PC-3 (cell line): ENCODE measurements at regions not wholly inside any gene's neighbourhood (a gene's known extent, or its start where the extent isn't known, plus 50 kb on each side); places are given as distances from the start of the nearest gene placed in this dataset.

Source experiments
- ATAC-seq: fragments of 200-7000 bp; cut with Tn5 transposase; 2 replicates; pipeline ENCODE4 v1.9.1; 2020; ENCODE audit warnings: mild to moderate bottlenecking, moderate library complexity
- BruUV-seq: library from RNA; stranded (reverse); fragments of 400-500 nt; replicated peaks from 2 replicates; lab custom pipeline; 2021; lab: Mats Ljungman, UMichigan
- CTCF ChIA-PET: fragments of 300-600 bp; sonication (Branson Sonifier 250); formaldehyde crosslinking; loops from one replicate; lab custom pipeline; 2022; ENCODE audit warnings: antibody characterized with exemption; lab: Charles Lee
- POLR2A ChIA-PET: fragments of 300-600 bp; sonication (Branson Sonifier 250); formaldehyde crosslinking; loops from one replicate; lab custom pipeline; 2022; ENCODE audit warnings: antibody characterized with exemption; ENCODE audit not compliant: unreplicated experiment; lab: Charles Lee
- DNase-seq: peaks from one replicate; pipeline ENCODE4 v3.0.0-alpha.2; 2015
- H2AFZ ChIP-seq: fragments of 300-600 bp; sonication (generic); 2 replicates; pipeline ENCODE4 v1.6.0; 2016; ENCODE audit warnings: antibody characterized with exemption, low read length
- H3F3A ChIP-seq: fragments of 300-600 bp; sonication (generic); one replicate; pipeline ENCODE4 v1.6.0; 2017; ENCODE audit warnings: antibody characterized with exemption, low read length, control low read depth, mild to moderate bottlenecking; ENCODE audit not compliant: unreplicated experiment
- H3K27ac ChIP-seq: fragments of 300-600 bp; sonication (generic); 2 replicates; pipeline ENCODE4 v1.5.1; 2016; ENCODE audit warnings: mild to moderate bottlenecking, low read length
- H3K27me3 ChIP-seq: fragments of 300-600 bp; sonication (generic); 2 replicates; pipeline ENCODE4 v1.6.1; 2016; ENCODE audit warnings: low read length, mixed read lengths
- H3K36me3 ChIP-seq: fragments of 300-600 bp; sonication (generic); 2 replicates; pipeline ENCODE4 v1.6.1; 2016; ENCODE audit warnings: low read depth, mixed run types, low read length, mixed read lengths
- H3K4me1 ChIP-seq: fragments of 300-600 bp; sonication (generic); 2 replicates; pipeline ENCODE4 v1.5.1; 2016; ENCODE audit warnings: low read length; ENCODE audit not compliant: insufficient read depth
- H3K4me2 ChIP-seq: fragments of 300-600 bp; sonication (generic); 2 replicates; pipeline ENCODE4 v1.6.0; 2016; ENCODE audit warnings: low read length
- H3K4me3 ChIP-seq: fragments of 300-600 bp; sonication (generic); 2 replicates; pipeline ENCODE4 v1.5.1; 2016; ENCODE audit warnings: mild to moderate bottlenecking, low read length, mixed read lengths
- H3K79me2 ChIP-seq: fragments of 300-600 bp; sonication (generic); 2 replicates; pipeline ENCODE4 v1.6.1; 2017; ENCODE audit warnings: low read length, mixed read lengths
- H3K9ac ChIP-seq: fragments of 300-600 bp; sonication (generic); 2 replicates; pipeline ENCODE4 v1.6.0; 2016; ENCODE audit warnings: mild to moderate bottlenecking, low read length
- H3K9me2 ChIP-seq: fragments of 300-600 bp; sonication (generic); replicated peaks from 2 replicates; pipeline ENCODE4 v1.6.1; 2016; ENCODE audit warnings: mixed run types, low read length, mixed read lengths
- H3K9me3 ChIP-seq: fragments of 300-600 bp; sonication (generic); 2 replicates; pipeline ENCODE4 v1.6.1; 2016; ENCODE audit warnings: low read length, mixed read lengths
- H4K20me1 ChIP-seq: fragments of 300-600 bp; sonication (generic); 2 replicates; pipeline ENCODE4 v1.6.1; 2016; ENCODE audit warnings: low read length, mixed read lengths
- EZH2 ChIP-seq: fragments of 300-600 bp; sonication (generic); IDR thresholded peaks from one replicate; pipeline ENCODE4 v1.6.1; 2017; ENCODE audit warnings: antibody characterized with exemption, mild to moderate bottlenecking, low read length; ENCODE audit not compliant: unreplicated experiment
- EZH2phosphoT487 ChIP-seq: fragments of 300-600 bp; sonication (generic); IDR thresholded peaks from 2 replicates; pipeline ENCODE4 v1.6.1; 2018; ENCODE audit warnings: mild to moderate bottlenecking, antibody characterized with exemption, low read length, borderline replicate concordance
- intact Hi-C: fragments of 100-400 bp; cut with micrococcal nuclease; formaldehyde crosslinking; loops from 2 replicates; pipeline ENCODE4 v1.9.0; 2023
- TF ChIP-seq, protein P1 (sequence below): fragments of 300-600 bp; sonication (generic); conservative IDR thresholded peaks from 2 replicates; pipeline ENCODE4 v1.5.1; 2017; ENCODE audit warnings: antibody characterized with exemption, low read depth, mild to moderate bottlenecking, low read length

GRCh38 chr5:97449172-97449571 is 266.1 kb upstream of the RIOK2 start:
- DNase-seq (no peak), ATAC-seq (no peak)
- H3K79me2 ChIP-seq: no peaks in the 10 kb centered on the region
- H3K4me3 ChIP-seq: no peak overlapping the region
- intact Hi-C loops: no loop called here
- H2AFZ ChIP-seq: no peak overlapping the region
- no peaks in the 10 kb centered on the region for H3K36me3 ChIP-seq
- H3K9me2 ChIP-seq: no peaks in the 10 kb centered on the region
- H4K20me1 ChIP-seq: no peaks in the 10 kb centered on the region
- no peak overlapping the region for H3K9ac ChIP-seq
- H3K9me3 ChIP-seq: no peaks in the 10 kb centered on the region
- POLR2A ChIA-PET: interaction anchor here (0.5 kb wide), 1 partner anchor 36 kb away, joined by 3 read pairs; no protein-coding TSS in a partner anchor
- no TSS peak for BruUV-seq
- no peaks in the 10 kb centered on the region for H3F3A ChIP-seq
- no peak for TF ChIP-seq EZH2phosphoT487
- TF ChIP-seq, protein P1, sequence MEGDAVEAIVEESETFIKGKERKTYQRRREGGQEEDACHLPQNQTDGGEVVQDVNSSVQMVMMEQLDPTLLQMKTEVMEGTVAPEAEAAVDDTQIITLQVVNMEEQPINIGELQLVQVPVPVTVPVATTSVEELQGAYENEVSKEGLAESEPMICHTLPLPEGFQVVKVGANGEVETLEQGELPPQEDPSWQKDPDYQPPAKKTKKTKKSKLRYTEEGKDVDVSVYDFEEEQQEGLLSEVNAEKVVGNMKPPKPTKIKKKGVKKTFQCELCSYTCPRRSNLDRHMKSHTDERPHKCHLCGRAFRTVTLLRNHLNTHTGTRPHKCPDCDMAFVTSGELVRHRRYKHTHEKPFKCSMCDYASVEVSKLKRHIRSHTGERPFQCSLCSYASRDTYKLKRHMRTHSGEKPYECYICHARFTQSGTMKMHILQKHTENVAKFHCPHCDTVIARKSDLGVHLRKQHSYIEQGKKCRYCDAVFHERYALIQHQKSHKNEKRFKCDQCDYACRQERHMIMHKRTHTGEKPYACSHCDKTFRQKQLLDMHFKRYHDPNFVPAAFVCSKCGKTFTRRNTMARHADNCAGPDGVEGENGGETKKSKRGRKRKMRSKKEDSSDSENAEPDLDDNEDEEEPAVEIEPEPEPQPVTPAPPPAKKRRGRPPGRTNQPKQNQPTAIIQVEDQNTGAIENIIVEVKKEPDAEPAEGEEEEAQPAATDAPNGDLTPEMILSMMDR: no peak
- no peaks in the 10 kb centered on the region for H3K4me1 ChIP-seq
- no peak overlapping the region for H3K4me2 ChIP-seq
- no peak overlapping the region for H3K27ac ChIP-seq
- CTCF ChIA-PET: no interaction called here
- H3K27me3 ChIP-seq: no peaks in the 10 kb centered on the region

GRCh38 chr5:97452646-97453045 is 269.6 kb upstream of the RIOK2 start:
- no peak overlapping the region for H3K4me3 ChIP-seq
- intact Hi-C loops: no loop called here
- DNase-seq (no peak), ATAC-seq (no peak)
- no peak overlapping the region for H3K9ac ChIP-seq
- no peak overlapping the region for H2AFZ ChIP-seq
- H3K27ac ChIP-seq: no peak overlapping the region
- H3K27me3 ChIP-seq: no peaks in the 10 kb centered on the region
- no peaks in the 10 kb centered on the region for H4K20me1 ChIP-seq
- no peak overlapping the region for H3K4me2 ChIP-seq
- BruUV-seq: no TSS peak
- no peaks in the 10 kb centered on the region for H3K4me1 ChIP-seq
- H3K9me3 ChIP-seq: no peaks in the 10 kb centered on the region
- ChIA-PET CTCF (no interaction called here), POLR2A (no interaction called here)
- TF ChIP-seq, protein P1: no peak
- no peak for TF ChIP-seq EZH2phosphoT487
- no peak for TF ChIP-seq EZH2
- no peaks in the 10 kb centered on the region for H3K36me3 ChIP-seq
- no peaks in the 10 kb centered on the region for H3F3A ChIP-seq
- no peaks in the 10 kb centered on the region for H3K79me2 ChIP-seq
- H3K9me2 ChIP-seq: no peaks in the 10 kb centered on the region

DNA sequence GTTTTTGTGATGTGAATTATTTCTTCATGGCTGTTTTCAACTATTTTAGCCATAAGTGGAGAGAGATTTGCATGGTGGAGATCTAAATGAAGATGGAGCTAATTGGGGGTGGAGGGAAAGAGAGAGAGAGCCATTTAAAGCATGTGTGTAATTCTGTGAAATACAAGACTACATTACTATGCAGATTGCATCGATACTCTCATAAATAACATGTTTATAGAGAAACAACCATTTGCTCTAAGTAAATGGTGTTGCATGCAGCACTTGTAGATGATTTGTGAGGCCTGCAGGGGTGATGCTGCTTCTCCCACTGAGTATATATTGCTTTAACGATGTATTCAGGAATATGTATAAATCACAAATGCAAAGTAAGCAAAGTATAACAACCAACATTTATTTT is 270.2 kb upstream of the RIOK2 start:
- Histone ChIP-seq H2AFZ (no peak overlapping the region), H3K9me3 (no peaks in the 10 kb centered on the region), H3K79me2 (no peaks in the 10 kb centered on the region), H3K9ac (no peak overlapping the region), H3K36me3 (no peaks in the 10 kb centered on the region), H4K20me1 (no peaks in the 10 kb centered on the region), H3F3A (no peaks in the 10 kb centered on the region), H3K9me2 (no peaks in the 10 kb centered on the region), H3K4me1 (no peaks in the 10 kb centered on the region), H3K27ac (no peak overlapping the region), H3K27me3 (no peaks in the 10 kb centered on the region), H3K4me3 (no peak overlapping the region), H3K4me2 (no peak overlapping the region)
- CTCF ChIA-PET: no interaction called here
- BruUV-seq: no TSS peak
- POLR2A ChIA-PET: interaction anchor here (0.6 kb wide), 1 partner anchor 753 kb away, joined by 3 read pairs; no protein-coding TSS in a partner anchor
- TF ChIP-seq, protein P1: no peak
- TF ChIP-seq EZH2: no peak
- no peak for TF ChIP-seq EZH2phosphoT487
- intact Hi-C loops: no loop called here
- DNase-seq (no peak), ATAC-seq (no peak)
